Fibroblast of the aortic adventitia (primary cell): ENCODE measurements at regions not wholly inside any gene's neighbourhood (a gene's known extent, or its start where the extent isn't known, plus 50 kb on each side); places are given as distances from the start of the nearest gene placed in this dataset.
"Not testable (repeated sequence)": the region's sequence is repeated elsewhere in the genome, so short reads cannot be mapped to it uniquely, and the experiment has no call there.

Experiments
- DNase-seq: peaks from one replicate; pipeline ENCODE4 v3.0.0-alpha.2; 2010; ENCODE audit warnings: low read depth
- H3K4me3 ChIP-seq: 2 replicates; pipeline ENCODE4 v1.5.1; 2011; ENCODE audit warnings: low read depth, mild to moderate bottlenecking, control low read depth, low read length, moderate library complexity
- CTCF ChIP-seq: IDR thresholded peaks from 2 replicates; pipeline ENCODE4 v1.5.1; 2011; ENCODE audit warnings: mild to moderate bottlenecking, low read length, control low read depth, inconsistent platforms; ENCODE audit not compliant: insufficient read depth

DNA sequence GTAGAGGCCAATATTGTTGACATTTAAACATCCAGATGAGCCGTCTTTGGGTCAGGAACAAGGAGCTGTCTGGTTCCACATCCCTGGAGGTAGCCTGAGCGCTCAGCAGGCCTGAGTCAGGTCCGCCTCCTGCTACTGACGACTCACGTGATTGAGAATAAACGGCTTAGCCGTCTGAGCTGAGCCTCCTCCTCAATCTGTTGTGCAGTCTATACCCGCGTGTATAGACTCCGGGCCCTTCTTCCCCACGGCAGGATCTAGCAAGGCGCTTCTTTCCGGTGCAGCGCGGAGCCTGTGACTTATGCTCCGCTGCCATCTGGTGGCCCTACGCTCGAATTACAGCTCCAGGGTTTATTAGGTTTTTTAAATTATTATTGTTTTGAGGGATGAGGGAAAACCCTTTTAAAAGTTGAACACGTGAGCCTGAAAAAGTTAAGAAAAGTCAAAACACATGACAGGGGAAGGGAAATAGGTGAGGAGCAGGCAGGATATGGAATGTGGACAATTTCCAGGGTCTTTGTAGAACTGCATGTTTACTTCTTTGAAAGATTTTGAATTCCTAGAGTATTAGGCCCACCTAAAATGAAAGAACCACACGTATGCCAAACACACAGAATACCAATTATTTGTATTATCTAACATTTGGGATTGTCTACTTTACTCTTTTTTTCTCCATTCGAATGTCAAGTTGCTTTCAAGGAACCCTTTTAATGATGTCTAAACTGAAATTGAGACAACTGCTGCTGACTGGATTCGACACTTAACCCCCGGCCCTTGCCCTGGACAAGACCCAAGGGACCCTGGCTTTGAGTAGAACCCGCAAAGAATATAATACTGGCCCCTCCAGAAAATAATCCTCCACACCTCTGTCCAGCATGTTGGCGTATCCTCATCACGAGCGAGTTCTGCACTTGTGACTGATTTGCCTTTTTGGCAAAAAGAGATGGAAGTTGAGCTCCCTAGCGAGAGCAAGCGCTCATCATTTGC, 112.4 kb upstream of the ZNF236 start:
- TF ChIP-seq CTCF, result peak; percentile 87
- H3K4me3 ChIP-seq, result no peak overlapping the region
- DNase-seq, result peak; percentile 79

DNA sequence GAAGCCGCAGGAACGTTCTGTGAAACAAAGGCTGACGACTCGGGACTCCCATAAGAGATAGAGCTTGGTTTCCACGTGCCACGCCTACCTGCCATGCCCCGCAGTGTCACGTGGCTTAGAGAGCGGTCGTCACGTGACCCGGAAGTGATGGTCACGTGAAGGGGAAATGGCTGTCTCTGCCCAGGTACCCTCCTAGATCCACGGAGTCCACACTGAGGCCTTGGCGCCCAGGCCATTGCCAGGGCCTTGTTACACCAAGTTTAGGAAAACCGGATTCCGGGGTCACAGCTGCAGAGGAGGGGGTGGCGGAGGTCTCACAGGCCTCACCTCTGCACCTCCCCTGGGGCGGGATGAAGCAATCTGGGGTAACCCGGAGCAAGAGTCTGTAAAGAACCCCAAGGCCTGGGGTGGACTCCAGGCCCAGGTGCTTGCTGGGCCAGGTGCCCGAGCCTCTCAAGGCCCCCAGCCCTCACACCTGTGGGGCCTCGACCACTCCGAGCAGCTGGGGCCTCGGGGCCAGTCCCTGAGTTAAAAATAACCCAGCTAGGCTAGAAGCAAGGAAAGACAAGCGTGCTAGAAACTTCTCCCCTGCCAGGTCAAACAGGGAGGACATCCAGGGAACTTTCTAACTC, 113.5 kb upstream of the ZNF236 start:
- no peak overlapping the region for H3K4me3 ChIP-seq
- no peak for DNase-seq
- TF ChIP-seq CTCF, result no peak

- no peak overlapping the region for H3K4me3 ChIP-seq
- DNase-seq, result no peak
- no peak for TF ChIP-seq CTCF
Measured at GRCh38 chr18:76708071-76708721, 114.2 kb upstream of the ZNF236 start.

DNA sequence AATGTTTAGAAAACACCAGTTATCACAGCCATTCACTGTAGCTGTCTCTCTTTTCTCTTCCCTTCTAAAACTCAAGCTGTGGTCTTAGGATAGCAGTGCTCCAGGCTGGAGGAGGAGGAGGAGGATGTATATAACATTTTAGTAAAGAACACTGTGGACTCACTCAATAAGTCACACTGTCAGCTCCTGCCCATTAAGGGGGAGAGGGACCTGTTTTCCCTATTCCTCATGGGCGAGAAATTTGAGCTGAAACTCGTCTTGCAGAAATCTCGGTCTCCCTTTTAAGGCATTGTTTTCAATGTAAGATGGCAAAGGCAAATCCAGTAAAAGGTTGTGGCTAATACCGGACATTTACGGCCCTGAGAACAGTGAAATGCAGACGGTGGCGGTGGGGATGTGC, 114.8 kb upstream of the ZNF236 start:
- no peak for TF ChIP-seq CTCF
- H3K4me3 ChIP-seq, result no peak overlapping the region
- no peak for DNase-seq

DNA sequence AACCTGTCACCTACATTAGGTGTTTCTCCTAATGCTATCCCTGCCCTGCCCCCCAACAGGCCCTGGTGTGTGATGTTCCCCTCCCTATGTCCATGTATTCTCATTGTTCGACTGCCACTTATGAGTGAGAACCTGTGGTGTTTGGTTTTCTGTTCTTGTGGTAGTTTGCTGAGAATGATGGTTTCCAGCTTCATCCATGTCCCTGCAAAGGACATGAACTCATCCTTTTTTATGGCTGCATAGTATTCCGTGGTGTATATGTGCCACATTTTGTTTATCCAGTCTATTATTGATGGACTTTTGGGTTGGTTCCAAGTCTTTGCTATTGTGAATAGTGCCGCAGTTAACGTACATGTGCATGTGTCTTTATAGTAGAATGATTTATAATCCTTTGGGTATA, 117.8 kb upstream of the ZNF236 start:
- not testable (repeated sequence) for H3K4me3 ChIP-seq, DNase-seq

DNA sequence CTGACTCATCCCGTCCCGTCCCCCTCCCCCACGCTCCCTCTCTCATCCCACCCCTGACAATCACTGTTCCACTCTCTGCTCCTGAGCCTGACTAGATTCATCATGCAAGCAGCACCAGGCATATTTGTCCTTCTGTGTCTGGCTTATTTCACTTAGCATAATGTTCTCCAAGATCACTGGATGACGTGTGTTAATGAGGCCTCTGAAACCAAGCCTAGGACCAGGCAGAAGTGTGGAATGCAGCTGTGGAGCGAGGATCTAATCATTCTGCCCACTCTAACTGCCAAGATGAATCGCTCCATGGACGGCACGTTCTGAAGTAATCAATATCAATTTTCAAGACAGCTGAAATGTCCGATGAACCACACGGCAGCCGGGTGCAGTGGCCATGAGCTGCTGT, 122.4 kb upstream of the ZNF236 start:
- DNase-seq, result no peak
- H3K4me3 ChIP-seq, result no peak overlapping the region
- no peak for TF ChIP-seq CTCF

- DNase-seq, result peak; percentile 28
- H3K4me3 ChIP-seq, result no peak overlapping the region
- no peak for TF ChIP-seq CTCF
Measured at GRCh38 chr18:76697441-76697901, 124.9 kb upstream of the ZNF236 start.
